RWPE2 (cell line): ENCODE measurements at regions not wholly inside any gene's neighbourhood (a gene's known extent, or its start where the extent isn't known, plus 50 kb on each side); places are given as distances from the start of the nearest gene placed in this dataset.
"Not testable (repeated sequence)": the region's sequence is repeated elsewhere in the genome, so short reads cannot be mapped to it uniquely, and the experiment has no call there.

Experiments
- ATAC-seq: fragments of 200-7000 bp; cut with Tn5 transposase; 3 replicates; pipeline ENCODE4 v1.9.1; 2021; ENCODE audit warnings: low read depth
- DNase-seq: peaks from one replicate; pipeline ENCODE4 v3.0.0-alpha.2; 2020; ENCODE audit warnings: low spot score
- H3K27ac ChIP-seq: fragments of 450-650 bp; 2 replicates; pipeline ENCODE4 v1.5.1; 2017; ENCODE audit warnings: mild to moderate bottlenecking; ENCODE audit not compliant: poor library complexity, severe bottlenecking
- H3K27me3 ChIP-seq: fragments of 250-450 bp; sonication (Bioruptor Pico); 2 replicates; pipeline ENCODE4 v1.5.1; 2021; ENCODE audit warnings: mild to moderate bottlenecking, moderate library complexity; ENCODE audit not compliant: insufficient read depth, poor library complexity, severe bottlenecking
- H3K36me3 ChIP-seq: fragments of 250-450 bp; sonication (Bioruptor Pico); 2 replicates; pipeline ENCODE4 v1.5.1; 2020; ENCODE audit warnings: low read depth, mild to moderate bottlenecking, moderate library complexity
- H3K4me1 ChIP-seq: fragments of 250-450 bp; sonication (Bioruptor Pico); 2 replicates; pipeline ENCODE4 v1.5.1; 2021; ENCODE audit warnings: mild to moderate bottlenecking, moderate library complexity; ENCODE audit not compliant: insufficient read depth, poor library complexity, severe bottlenecking
- H3K4me3 ChIP-seq: fragments of 250-450 bp; sonication (Bioruptor Pico); 2 replicates; pipeline ENCODE4 v1.5.1; 2021; ENCODE audit warnings: mild to moderate bottlenecking, moderate library complexity; ENCODE audit not compliant: severe bottlenecking
- H3K9me3 ChIP-seq: fragments of 250-450 bp; sonication (Bioruptor Pico); 2 replicates; pipeline ENCODE4 v1.5.1; 2021; ENCODE audit warnings: mild to moderate bottlenecking, moderate library complexity; ENCODE audit not compliant: severe bottlenecking
- CTCF ChIP-seq: fragments of 450-650 bp; IDR thresholded peaks from one replicate; pipeline ENCODE4 v1.5.1; 2017; ENCODE audit warnings: mild to moderate bottlenecking, moderate library complexity; ENCODE audit not compliant: poor library complexity, severe bottlenecking

DNA sequence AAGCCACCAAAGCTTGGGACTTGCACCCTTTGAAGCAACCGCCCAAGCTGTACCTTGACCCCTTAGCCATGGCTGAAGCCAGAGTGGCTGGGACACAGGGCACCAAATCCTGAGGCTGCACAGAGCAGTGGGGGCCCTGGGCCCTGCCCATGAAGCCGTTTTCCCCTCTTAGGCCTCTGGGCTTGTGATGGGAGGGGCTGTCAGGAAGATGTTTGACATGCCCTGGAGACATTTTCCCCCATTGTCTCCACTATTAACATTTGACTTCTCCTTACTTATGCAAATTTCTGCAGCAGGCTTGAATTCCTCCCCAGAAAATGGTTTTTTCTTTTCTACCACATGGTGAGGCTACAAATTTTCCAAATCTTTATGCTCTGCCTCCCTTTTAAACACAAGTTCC lies 522.2 kb downstream of the EDEM1 start:
- Histone ChIP-seq H3K36me3 (no peaks in the 10 kb centered on the region), H3K27ac (no peak overlapping the region), H3K27me3 (no peaks in the 10 kb centered on the region), H3K9me3 (peaks cover 3% of the 10 kb centered on the region), H3K4me3 (no peak overlapping the region), H3K4me1 (no peaks in the 10 kb centered on the region)
- ATAC-seq, result no peak
- DNase-seq, result no peak
- TF ChIP-seq CTCF, result no peak

- no peak for ATAC-seq
Measured at GRCh38 chr3:5710718-5711117, 523.2 kb downstream of the EDEM1 start.

DNA sequence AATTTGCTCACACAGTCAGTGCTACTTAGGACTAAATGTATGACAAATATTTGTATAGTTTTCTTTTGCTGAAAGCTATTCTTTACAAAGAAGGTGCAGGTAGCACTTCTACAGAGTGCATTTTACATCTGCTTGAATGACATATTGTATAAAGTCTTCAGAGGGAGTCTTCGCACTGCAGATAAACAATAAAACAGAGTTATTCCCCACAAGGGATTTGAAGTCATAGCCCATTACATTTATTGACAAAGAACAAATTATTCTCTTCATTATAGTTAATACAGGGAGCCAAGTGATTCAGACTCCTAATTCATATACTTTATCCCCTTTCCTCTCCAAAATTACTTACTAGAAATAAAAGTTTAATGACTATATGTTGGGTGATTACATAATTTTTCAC lies 529.7 kb downstream of the EDEM1 start:
- TF ChIP-seq CTCF, result no peak
- no peak overlapping the region for H3K27ac ChIP-seq
- DNase-seq, result no peak
- no peaks in the 10 kb centered on the region for H3K27me3 ChIP-seq
- no peaks in the 10 kb centered on the region for H3K36me3 ChIP-seq
- no peak overlapping the region for H3K4me3 ChIP-seq
- ATAC-seq, result no peak
- peaks cover 4% of the 10 kb centered on the region for H3K9me3 ChIP-seq
- H3K4me1 ChIP-seq, result no peaks in the 10 kb centered on the region

More at GRCh38 chr3:5710718-5711117, 523.2 kb downstream of the EDEM1 start:
- Histone ChIP-seq H3K9me3 (peaks cover 4% of the 10 kb centered on the region), H3K27me3 (no peaks in the 10 kb centered on the region), H3K4me3 (no peak overlapping the region), H3K36me3 (no peaks in the 10 kb centered on the region), H3K4me1 (no peaks in the 10 kb centered on the region), H3K27ac (no peak overlapping the region)
- TF ChIP-seq CTCF, result no peak
- DNase-seq, result no peak

DNA sequence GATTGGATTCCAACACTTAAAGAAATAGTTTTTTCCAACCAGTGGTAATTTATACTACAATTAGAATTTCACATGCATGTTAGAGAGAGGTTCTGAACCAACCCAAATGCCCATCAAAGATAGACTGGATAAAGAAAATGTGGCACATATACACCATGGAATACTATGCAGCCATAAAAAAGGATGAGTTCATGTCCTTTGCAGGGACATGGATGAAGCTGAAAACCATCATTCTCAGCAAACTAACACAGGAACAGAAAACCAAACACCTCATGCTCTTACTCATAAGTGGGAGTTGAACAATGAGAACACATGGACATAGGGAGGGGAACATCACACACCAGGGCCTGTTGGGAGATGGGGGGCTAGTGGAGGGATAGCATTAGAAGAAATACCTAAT lies 532.2 kb downstream of the EDEM1 start:
- H3K27ac ChIP-seq, H3K4me3 ChIP-seq, H3K27me3 ChIP-seq, H3K36me3 ChIP-seq, ATAC-seq, H3K9me3 ChIP-seq, DNase-seq, H3K4me1 ChIP-seq: not testable (repeated sequence)

GRCh38 chr3:5725801-5726200 lies 538.3 kb downstream of the EDEM1 start:
- Histone ChIP-seq H3K4me3 (no peak overlapping the region), H3K9me3 (no peaks in the 10 kb centered on the region), H3K27ac (no peak overlapping the region), H3K27me3 (no peaks in the 10 kb centered on the region), H3K4me1 (no peaks in the 10 kb centered on the region), H3K36me3 (no peaks in the 10 kb centered on the region)
- no peak for TF ChIP-seq CTCF
- no peak for DNase-seq
- ATAC-seq, result no peak
